ENCODE measurements at regions not wholly inside any gene's neighbourhood (a gene's known extent, or its start where the extent isn't known, plus 50 kb on each side); places are given as distances from the start of the nearest gene placed in this dataset.

- Histone ChIP-seq H3K27ac (no peak overlapping the region), H3K4me3 (no peak overlapping the region), H3K36me3 (no peaks in the 10 kb centered on the region), H3K9me3 (no peaks in the 10 kb centered on the region), H3K4me1 (no peaks in the 10 kb centered on the region), H3K27me3 (no peaks in the 10 kb centered on the region)
- no peak for DNase-seq
- peak in 2 of 6 experiments; percentile 7 to 22 for TF ChIP-seq CTCF (IDR thresholded peaks at IDR 0.05)
- TF ChIP-seq POLR2A (IDR thresholded peaks at IDR 0.05), result no peak
- WGBS, 2 donors, result 9 to 30% methylated on average over 6 of the region's 6 CpGs
- intact Hi-C loops (cut with DNase I), result no loop called here
Measured at GRCh38 chr4:27318740-27319139, 458.1 kb downstream of the STIM2 start.

- no peak overlapping the region for H3K4me3 ChIP-seq
- DNase-seq, result no peak
- intact Hi-C loops (cut with DNase I), result no loop called here
- H3K9me3 ChIP-seq, result no peaks in the 10 kb centered on the region
- no peak overlapping the region for H3K27ac ChIP-seq
- no peaks in the 10 kb centered on the region for H3K36me3 ChIP-seq
- TF ChIP-seq CTCF (IDR thresholded peaks at IDR 0.05), result no peak
- TF ChIP-seq POLR2A (IDR thresholded peaks at IDR 0.05), result no peak
- no peaks in the 10 kb centered on the region for H3K27me3 ChIP-seq
- WGBS, 2 donors, result 63 to 72% methylated on average over 6 of the region's 6 CpGs
- H3K4me1 ChIP-seq, result no peaks in the 10 kb centered on the region
Measured at GRCh38 chr4:27326991-27327390, 466.4 kb downstream of the STIM2 start.

- Histone ChIP-seq H3K4me1 (no peaks in the 10 kb centered on the region), H3K27ac (no peak overlapping the region), H3K4me3 (no peak overlapping the region), H3K36me3 (no peaks in the 10 kb centered on the region), H3K9me3 (no peaks in the 10 kb centered on the region), H3K27me3 (no peaks in the 10 kb centered on the region)
- intact Hi-C loops (cut with DNase I), result no loop called here
- DNase-seq, result no peak
- 58 to 66% methylated on average over 4 of the region's 5 CpGs for WGBS, 2 donors
- no peak for TF ChIP-seq POLR2A (IDR thresholded peaks at IDR 0.05)
- no peak for TF ChIP-seq CTCF (IDR thresholded peaks at IDR 0.05)
Measured at GRCh38 chr4:27327421-27328181, 467.0 kb downstream of the STIM2 start.

- WGBS, 2 donors, result 63 to 70% methylated on average over 3 of the region's 3 CpGs
- H3K27ac ChIP-seq, result no peak overlapping the region
- no peak for DNase-seq
- no peaks in the 10 kb centered on the region for H3K9me3 ChIP-seq
- intact Hi-C loops (cut with DNase I), result no loop called here
- no peaks in the 10 kb centered on the region for H3K36me3 ChIP-seq
- H3K27me3 ChIP-seq, result no peaks in the 10 kb centered on the region
- H3K4me1 ChIP-seq, result no peaks in the 10 kb centered on the region
- TF ChIP-seq CTCF (IDR thresholded peaks at IDR 0.05) (no peak), POLR2A (IDR thresholded peaks at IDR 0.05) (no peak)
- no peak overlapping the region for H3K4me3 ChIP-seq
Measured at GRCh38 chr4:27338530-27338929, 477.9 kb downstream of the STIM2 start.

- H3K27ac ChIP-seq, result no peak overlapping the region
- H3K36me3 ChIP-seq, result no peaks in the 10 kb centered on the region
- intact Hi-C loops (cut with DNase I), result no loop called here
- DNase-seq, result no peak
- H3K27me3 ChIP-seq, result no peaks in the 10 kb centered on the region
- 15 to 20% methylated on average over 3 of the region's 3 CpGs for WGBS, 2 donors
- no peaks in the 10 kb centered on the region for H3K4me1 ChIP-seq
- no peak overlapping the region for H3K4me3 ChIP-seq
- TF ChIP-seq POLR2A (IDR thresholded peaks at IDR 0.05) (no peak), CTCF (IDR thresholded peaks at IDR 0.05) (no peak)
- H3K9me3 ChIP-seq, result no peaks in the 10 kb centered on the region
Measured at GRCh38 chr4:27343411-27343810, 482.8 kb downstream of the STIM2 start.
